Fibroblast of skin of abdomen (primary cell): ENCODE measurements at regions not wholly inside any gene's neighbourhood (a gene's known extent, or its start where the extent isn't known, plus 50 kb on each side); places are given as distances from the start of the nearest gene placed in this dataset.

ENCODE experiments used
- DNase-seq: peaks from one replicate; pipeline ENCODE4 v3.0.0-alpha.2; 2013

DNA sequence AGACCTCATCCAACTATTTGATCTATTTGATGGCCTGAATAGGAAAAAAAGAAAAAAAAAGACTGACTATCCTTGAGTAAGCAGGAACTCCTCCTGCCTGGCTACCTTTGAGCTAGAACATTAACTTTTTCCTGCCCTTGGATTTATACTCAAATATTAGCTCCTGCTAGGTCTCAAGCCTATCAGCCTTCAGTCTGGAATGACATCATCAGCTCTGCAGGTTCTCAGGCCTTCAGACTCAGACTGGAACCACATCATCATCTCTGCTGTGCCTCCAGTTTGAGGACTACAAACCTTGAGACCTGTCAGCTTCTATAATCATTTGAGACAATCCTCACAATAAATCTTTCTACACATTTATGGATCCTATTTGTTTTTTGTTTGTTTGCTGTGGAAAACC, 754.0 kb upstream of the SLIT2 start:
- DNase-seq: no peak

DNA sequence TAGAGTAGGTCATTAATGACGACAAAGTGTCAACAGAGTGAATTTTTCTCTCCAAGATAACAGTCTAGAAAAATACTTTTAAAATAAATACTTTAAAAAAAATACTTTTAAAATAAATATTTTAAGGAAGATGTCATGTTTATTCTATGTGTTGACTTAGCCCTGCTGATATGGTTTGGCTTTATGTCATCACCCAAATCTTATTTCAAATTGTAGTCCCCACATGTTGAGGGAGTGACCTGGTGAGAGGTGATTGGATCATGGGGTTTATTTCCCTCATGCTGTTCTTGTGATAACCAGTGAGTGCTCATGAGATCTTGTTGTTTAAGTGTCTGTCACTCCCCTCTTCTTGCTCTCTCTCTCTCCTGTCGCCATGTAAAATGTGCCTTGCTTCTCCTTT, 754.9 kb upstream of the SLIT2 start:
- no peak for DNase-seq

DNA sequence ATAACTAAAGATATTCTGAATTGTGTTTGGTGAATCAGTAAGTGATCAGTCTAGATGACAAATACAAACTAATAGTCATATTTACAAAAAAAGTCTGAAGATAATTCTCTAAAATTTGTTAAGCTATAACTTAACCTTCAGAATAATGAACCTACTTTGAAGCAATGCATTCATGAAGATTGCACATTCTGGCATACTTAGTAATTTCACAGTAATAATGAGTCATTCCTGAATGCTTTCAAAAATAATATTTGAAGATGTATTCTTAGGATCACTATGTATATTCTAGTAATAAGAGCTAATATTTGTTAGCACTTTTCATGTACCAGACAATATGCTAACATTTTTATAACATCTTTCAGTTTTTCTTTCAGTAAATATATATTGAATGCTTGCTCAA, 756.7 kb upstream of the SLIT2 start:
- DNase-seq: peak; percentile 26

DNA sequence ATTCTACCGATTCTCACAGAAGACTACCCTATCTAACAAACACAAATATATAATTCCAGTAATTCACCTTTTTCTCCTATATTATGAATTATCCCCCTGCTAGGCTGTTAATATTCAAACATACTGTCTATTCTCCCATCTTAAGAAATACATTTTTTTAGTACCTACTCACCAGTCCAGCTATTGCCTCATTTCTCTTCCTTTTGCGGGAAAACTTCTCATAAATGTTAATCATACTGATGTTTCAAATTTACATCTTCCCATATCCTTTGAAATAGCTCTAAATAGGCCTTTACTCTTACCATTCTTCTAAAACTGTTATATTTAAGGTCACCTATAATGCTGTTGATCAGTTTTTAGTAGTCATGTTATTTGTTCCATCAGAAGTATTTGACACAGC, 759.1 kb upstream of the SLIT2 start:
- peak; percentile 32 for DNase-seq

DNA sequence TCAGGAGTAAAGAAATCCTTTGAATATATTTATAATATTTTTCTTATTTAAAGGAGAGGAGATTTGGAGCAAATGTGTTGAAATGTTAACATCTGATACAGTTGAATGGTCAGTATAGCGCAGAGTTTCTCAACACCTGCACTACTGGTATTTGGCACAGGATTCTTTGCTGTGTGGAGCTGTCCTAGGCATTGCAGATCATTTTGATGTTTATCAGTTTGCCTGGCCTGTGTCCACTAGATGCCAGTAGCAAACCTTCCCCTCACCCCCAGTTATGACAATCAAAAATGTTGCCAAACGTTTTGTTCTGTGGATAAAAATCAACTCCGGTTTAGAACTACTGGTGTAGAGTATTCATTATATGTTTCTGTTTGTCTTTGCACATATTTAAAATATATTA, 765.3 kb upstream of the SLIT2 start:
- no peak for DNase-seq

DNA sequence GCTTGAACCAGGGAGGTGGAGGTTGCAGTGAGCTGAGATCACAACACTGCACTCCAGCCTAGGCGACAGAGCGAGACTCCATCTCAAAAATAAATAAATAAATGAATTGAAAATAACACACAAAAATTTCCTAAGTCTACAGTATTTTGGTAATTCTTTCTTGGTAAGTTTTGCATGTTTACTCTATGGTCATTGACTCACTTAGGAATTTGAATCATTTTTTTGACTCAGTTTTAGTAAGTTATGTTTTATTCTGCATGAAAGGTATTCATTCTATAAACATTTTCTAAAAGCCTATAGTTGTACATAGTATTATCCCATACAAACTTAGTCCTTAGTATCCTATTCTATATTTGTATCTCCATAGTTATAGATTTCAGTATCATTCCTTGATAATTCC, 772.9 kb upstream of the SLIT2 start:
- DNase-seq: peak; percentile 48

DNA sequence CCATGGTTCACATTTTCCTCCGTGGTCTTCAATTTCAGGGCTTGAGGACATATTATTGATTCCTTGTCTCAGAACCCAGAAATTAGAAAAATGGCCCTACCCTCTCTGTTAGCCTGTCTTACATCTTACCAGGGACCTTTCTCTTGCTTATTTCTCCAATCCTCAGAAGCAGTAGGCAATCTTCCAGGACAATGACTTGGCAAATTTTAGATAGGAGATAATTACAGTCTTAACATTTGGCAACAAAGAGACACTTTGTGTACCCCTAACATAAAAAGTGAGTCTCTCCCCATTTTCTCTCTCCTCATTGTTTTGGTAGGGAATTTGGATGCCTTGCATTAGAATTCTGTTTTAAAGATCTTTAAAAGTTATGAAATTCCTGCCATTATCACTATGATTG, 778.1 kb upstream of the SLIT2 start:
- no peak for DNase-seq

DNA sequence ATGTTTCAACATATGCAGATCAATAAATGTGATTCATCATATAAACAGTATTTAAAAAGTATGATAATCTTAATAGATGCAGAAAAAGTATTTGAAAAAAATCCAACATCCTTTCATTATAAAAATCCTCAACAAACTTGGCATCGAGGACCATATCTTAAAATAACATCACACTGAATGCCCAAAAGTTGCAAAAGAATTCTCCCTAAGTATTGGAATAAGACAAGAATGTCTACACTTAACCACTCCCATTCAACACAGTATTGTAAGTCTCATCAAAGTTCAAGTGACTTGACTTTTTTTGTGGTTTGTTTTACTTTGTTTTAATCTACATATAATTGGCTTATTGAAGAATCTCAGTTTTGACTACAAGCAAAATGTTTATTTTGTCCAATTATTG, 779.0 kb upstream of the SLIT2 start:
- no peak for DNase-seq

DNA sequence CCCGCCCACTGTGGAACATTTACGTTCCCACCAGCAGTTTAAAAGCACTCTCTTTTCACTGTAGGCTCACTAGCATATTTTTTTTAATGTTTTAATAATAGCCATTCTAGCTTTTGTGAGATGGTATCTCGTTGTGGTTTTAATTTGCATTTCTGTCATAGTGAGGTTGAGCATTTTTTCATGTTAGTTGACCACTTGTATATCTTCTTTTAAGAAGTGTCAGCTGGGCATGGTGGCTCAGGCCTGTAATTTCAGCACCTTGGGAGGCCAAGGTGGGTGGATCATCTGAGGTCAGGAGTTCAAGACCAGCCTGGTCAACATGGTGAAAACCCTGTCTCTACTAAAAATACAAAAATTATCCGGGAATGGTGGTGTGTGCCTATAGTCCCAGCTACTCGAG, 781.7 kb upstream of the SLIT2 start:
- peak; percentile 22 for DNase-seq

DNA sequence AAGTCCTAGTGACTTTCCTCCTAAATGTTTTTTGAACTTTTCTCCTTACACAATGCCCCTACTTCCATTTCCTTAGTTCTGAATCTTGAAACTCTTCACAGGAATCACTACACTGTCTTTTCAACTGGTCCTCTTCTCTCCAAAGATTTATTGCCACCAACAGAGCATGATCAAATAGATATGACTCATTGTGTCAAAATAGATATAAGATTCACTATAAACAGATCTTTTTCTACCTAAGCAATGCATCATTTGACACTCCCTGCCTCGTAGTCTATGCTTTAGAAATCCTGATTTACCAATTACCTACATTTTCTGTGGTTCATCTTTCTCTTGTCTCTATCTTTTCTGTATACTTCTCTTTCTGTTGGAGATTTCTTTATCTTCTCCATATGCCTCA, 789.6 kb upstream of the SLIT2 start:
- no peak for DNase-seq

DNA sequence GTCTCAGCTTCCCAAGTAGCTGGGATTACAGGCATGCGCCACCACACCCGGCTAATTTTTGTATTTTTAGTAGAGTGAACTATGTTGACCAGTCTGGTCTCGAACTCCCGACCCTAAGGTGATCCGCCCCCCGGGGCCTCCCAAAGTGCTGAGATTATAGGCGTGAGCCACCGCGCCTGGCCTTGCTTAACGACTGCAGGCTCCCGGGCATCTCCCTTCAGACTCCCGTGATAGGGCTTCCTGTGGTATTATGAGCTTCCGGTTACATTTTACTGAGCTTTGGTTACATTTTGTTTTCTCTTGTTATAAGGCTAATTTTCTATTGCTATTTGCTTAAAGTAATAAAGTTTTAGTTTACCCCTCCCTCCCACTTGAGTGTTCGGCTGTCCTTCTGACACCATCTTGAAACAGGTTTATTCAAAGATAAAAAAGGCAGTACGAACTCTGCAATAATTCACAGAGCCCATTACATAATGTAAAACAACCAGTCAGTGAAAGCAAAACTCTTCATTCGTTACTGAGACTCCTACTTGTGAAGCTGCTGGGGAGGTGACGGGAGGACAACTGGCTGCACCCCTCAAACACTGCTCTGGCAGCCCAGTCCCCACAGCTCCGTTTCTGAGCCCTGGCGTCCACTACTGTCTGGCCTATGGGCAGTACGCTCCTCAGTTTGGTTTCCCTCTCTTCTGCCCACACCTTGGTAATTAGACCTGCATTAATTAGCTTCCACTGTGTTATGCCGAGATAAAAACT, 795.7 kb upstream of the SLIT2 start:
- DNase-seq: no peak

DNA sequence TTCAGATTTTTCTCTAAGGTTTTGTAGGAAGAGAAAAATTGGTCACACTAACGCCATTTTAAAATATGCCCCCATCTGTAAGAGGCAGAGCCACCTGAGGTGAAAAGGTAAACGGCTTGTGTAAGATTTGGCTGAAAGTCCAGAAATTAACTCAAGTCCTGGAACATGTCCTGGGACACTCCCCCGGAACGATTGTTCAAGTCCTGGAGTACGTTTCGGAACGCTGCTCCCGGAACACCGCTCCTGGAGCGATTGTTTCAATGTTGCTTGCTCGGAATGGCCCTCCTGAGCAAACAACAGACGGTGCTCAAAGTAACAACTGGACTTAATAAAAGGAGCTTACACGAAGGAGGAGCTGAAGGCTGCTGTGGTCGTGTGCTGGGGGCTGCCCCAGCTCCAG, 796.5 kb upstream of the SLIT2 start:
- DNase-seq: no peak

DNA sequence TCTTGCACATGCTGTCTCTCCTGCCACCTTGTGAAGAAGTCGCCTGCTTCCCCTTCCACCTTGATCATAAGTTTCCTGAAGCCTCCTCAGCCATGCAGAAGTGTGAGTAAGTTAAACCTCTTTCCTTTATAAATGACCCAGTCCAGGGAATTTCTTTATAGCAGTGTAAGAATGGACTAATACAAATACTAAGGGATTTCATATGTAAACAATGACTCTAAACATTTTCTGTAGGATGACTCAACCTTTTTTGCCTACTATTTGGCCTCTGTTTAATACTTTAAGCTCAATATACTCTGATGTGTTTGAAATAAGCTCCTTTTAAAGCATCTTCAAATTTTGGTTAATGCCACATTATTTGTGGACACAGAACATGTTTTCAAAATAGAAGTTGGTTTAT, 813.5 kb upstream of the SLIT2 start:
- DNase-seq: peak; percentile 17

DNA sequence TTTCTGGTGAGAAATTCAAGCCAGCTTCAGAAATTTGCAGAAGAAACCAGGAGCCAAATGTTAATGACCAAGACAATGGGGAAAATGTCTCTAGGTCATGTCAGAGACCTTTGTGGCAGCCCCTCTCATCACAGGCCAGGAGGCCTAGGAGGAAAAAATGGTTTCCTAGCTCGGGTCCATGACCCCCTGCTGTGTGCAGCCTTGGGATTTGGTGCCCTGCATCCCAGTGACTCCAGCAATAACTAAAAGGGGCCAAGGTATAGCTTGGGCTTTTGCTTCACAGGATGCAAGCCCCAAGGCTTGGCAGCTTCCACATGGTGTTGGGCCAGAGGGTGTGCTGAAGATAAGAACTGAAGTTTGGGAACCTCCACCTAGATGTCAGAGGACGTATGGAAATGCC, 814.7 kb upstream of the SLIT2 start:
- DNase-seq: no peak

DNA sequence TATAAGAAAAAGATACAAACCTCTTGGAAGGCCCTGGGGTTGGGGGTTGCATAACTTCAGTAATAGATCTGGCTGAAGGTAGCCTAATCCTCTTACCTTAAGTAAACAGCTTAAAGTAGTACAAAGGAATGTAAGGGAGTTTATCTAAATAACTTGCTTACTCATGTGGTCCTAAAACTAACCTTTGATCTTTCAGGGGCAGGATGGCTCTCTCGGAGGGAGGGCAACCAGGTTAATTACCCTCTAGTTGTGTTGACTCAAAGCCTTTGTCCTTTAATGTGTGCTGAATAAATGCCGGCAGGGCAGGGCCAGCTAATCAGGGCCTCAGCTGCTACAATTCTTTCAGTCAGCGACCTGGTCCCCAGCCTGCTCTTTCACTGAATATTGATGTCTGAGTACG, 822.0 kb upstream of the SLIT2 start:
- DNase-seq: no peak

DNA sequence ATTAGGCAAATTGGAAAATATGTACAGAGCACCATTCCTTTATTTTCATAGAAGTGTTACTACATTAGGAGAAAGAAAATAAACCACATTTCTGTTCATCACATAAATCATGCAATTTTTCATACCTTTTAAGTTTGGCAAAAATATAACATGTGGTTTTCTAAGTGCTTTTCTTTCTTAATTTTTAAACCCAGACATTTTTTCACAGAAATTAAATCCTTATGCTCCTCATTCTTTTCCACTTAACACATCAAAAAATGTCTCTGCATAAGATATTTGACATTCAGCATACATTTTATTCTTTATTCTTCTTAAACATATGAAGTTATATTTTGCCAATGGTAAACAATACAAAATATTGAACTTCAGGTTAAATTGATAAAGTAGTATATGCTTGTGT, 826.6 kb upstream of the SLIT2 start:
- DNase-seq: peak; percentile 73

DNA sequence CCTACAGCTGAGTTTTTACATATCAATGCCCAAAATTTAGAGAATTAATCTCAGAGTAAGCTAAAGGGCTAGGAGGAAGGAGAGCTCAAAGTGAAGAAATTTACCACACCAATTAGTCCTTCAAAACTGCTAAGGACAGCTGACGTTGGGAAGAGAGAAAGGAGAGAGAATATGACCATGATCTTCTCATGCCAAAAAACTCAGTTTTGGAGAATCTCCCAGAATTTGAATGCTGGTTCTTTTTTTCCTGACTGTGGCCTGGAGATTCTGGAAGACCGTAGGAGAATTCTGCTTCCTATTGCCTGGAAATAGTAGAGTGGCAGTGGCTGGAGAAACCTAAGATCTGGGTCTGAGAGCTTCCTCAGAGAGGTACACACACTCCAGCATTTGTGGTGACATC, 834.4 kb upstream of the SLIT2 start:
- no peak for DNase-seq

DNA sequence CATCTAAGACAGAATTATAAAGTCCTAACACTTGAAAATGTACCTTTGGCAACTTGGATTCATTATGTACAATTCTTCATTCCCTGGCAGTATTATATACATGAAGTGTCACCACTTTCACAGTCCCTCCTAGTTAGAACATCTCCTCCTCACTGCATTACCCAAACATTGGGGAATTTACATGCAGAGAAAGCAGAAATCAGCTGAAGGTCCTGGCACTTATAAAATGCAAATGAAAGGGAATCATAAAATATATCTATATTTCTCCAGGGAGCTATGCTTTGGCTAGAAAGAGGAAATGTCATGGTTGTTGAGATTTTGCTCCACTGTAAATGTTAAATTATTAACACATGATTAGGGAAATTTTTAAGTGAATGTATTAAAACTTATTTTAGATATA, 835.6 kb upstream of the SLIT2 start:
- no peak for DNase-seq

DNA sequence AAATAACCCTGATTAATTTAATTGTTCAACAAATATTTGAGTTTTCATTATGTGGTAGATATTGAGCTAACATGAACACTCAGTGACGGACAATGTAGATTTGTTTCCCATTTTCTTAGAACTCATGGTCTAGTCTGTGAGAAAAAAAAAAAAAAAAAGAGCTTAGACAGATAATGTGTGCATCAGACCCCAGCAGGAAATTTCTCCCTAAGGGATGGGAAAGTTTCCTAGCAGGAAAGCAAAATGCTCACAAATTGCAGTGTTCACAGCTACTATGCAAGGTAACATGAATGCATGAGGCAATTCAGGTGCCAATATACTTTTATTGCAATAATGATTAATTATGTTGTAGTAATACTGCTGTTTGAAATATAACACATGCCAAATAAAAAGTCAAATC, 843.2 kb upstream of the SLIT2 start:
- no peak for DNase-seq

DNA sequence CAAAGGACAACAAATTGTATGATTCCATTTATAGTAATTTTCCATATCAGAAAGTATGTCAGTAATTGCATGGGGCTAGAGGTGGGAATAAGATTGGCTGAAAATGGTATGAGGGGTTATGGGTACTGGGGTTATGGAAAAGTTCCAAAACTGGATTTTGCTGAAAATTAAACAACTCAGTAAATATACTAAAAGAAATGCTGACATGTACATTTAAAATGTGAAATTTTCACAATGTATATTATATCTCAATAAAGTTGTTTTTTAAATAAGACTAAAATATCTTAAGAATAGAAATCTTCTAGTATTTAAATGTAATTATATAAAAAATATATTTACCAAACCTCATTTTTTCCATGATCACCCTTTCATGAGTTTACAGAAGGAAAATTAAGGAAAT, 844.9 kb upstream of the SLIT2 start:
- DNase-seq: no peak

DNA sequence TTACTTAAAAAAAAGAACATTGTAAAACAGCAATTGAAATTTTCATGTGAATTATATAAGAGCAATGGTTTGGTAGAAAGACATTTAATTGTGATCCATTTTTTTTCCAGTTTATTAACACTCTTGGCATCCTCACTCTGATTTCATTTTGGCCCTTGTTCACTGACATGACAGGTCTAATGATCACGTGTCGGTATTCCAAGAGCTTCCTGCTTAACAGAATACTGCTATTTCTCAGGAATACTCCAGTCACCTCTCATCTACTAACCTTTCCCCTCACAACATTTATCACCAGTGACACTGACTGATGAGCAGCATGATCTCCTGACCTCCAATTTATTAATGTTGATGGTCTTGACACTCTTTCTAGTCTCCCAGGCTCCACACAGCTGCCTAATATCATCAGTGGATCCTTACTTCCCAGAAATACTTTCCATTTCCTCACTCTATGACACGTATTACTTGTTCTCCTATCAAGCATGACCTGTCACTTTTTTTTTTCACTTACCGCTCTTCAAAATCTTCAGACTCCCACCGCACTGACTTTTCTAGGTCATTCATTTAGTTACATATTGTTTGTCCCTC, 847.8 kb upstream of the SLIT2 start:
- DNase-seq: no peak

DNA sequence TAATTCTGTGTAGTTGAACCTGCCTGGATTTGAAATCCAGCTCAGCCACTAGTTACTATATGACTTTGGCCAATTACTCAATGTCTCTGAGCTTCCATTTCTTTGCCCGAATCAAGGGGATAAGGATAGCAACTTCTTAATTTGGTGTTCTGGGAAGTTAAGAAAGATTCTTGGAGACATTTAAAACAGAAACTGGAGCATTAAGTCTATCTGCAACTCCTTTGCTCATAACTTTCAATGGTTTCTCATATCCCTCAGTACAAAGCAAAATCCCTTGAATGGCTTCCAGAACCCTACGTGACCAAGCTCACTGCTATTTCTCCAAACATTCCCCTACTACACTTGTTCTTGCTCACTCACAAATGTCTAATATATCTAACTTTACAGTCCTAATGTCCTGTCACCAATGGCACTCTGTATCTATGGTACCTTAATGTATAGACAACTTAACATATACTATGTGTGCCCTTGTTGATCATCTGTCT, 849.1 kb upstream of the SLIT2 start:
- DNase-seq: peak; percentile 17

DNA sequence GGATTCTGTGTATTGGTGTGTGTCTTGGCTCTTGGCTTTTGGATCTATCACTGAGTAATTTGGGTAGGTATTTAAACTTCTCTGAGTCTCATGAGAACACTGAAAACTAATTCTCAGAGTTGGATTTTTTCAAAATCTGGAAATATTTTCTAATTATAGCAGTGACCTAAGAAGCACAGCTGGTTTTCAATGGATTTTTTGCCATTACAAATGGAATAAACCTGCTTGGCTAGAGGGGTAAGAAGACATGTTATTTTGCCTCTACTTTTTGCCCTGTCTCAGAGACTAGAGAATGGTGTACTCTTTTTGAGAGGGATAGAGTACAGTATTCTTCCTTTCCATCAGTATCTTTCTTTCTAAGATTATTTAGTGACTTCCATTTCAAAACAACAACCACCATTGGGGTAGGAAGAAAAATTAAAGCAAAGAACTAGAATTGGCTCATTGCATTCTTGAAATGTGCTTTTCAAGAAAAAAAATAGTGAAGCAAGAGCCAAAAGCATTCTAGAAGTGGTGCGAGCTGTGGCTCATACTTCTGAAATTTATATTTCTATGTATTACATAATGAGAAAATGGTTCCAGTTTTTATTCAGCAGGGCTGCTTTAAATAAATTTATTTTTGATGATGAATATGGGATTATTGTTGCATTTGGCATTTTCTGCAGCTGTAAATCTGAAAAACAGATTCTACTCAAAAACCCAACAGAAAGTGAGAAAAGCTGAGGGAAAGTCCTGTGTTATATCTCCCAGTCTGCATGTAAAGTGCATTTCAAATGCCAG, 850.2 kb upstream of the SLIT2 start:
- no peak for DNase-seq

DNA sequence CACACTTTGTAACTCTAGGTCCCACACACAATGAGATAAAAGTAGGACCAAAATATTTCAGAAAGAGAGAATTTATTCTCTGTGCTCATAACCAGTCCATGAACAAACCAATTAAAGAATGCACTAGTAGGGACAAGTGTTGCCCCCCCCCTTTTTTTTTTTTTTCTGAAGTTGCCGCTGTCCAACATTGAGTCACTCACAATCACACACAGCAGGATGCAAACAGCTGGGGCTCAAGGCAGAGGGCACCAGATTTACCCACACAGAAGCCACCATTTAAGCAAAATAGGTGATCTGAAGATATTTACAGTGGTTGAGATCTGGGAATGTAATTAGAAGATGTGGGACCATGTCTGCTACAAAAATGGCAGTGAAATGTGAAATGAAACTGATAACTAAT, 850.9 kb upstream of the SLIT2 start:
- DNase-seq: no peak
